WTC11 (cell line): ENCODE measurements at regions not wholly inside any gene's neighbourhood (a gene's known extent, or its start where the extent isn't known, plus 50 kb on each side); places are given as distances from the start of the nearest gene placed in this dataset.

ENCODE experiments used
- ATAC-seq: fragments of 200-7000 bp; cut with Tn5 transposase; 2 replicates; pipeline ENCODE4 v1.10.0; 2021; ENCODE audit warnings: mild to moderate bottlenecking, moderate library complexity
- CTCF ChIA-PET: fragments of 300-600 bp; sonication (Branson Sonifier 250); formaldehyde crosslinking; loops from one replicate; lab custom pipeline; 2021; ENCODE audit warnings: antibody characterized with exemption; lab: Charles Lee
- POLR2A ChIA-PET: fragments of 350-600 bp; sonication (Branson Sonifier 250); formaldehyde crosslinking; loops from one replicate; lab custom pipeline; 2021; ENCODE audit warnings: antibody characterized with exemption; lab: Charles Lee
- DNase-seq: peaks from one replicate; pipeline ENCODE4 v3.0.0; 2021; ENCODE audit warnings: low spot score
- H3K27ac Mint-ChIP-seq: 2 replicates; pipeline ENCODE4 v1.8.0; 2021; ENCODE audit warnings: mixed read lengths
- H3K27me3 Mint-ChIP-seq: 2 replicates; pipeline ENCODE4 v1.8.0; 2021; ENCODE audit warnings: low read depth, mild to moderate bottlenecking, moderate library complexity, mixed read lengths
- H3K36me3 Mint-ChIP-seq: 2 replicates; pipeline ENCODE4 v1.8.0; 2021; ENCODE audit warnings: mixed read lengths
- H3K4me1 Mint-ChIP-seq: 2 replicates; pipeline ENCODE4 v1.8.0; 2022; ENCODE audit warnings: mixed read lengths
- H3K4me3 Mint-ChIP-seq: 2 replicates; pipeline ENCODE4 v1.8.0; 2021; ENCODE audit warnings: mild to moderate bottlenecking, moderate library complexity, mixed read lengths
- H3K9me3 Mint-ChIP-seq: 2 replicates; pipeline ENCODE4 v1.8.0; 2021; ENCODE audit warnings: mixed read lengths
- AFF4 ChIP-seq: sonication (generic); formaldehyde crosslinking; IDR thresholded peaks from 2 replicates; pipeline ENCODE4 v1.8.1; 2023; ENCODE audit warnings: mild to moderate bottlenecking, missing genetic modification reagents, borderline replicate concordance
- ATF1 ChIP-seq: sonication (generic); formaldehyde crosslinking; IDR thresholded peaks from 2 replicates; pipeline ENCODE4 v1.8.1; 2023; ENCODE audit warnings: mild to moderate bottlenecking, moderate library complexity, missing genetic modification reagents
- ATF3 ChIP-seq: sonication (generic); formaldehyde crosslinking; conservative IDR thresholded peaks from 2 replicates; pipeline ENCODE4 v1.8.1; 2022; ENCODE audit warnings: mild to moderate bottlenecking, missing genetic modification reagents
- ELF4 ChIP-seq: sonication (generic); formaldehyde crosslinking; IDR thresholded peaks from 2 replicates; pipeline ENCODE4 v1.8.1; 2022; ENCODE audit warnings: low read depth, mild to moderate bottlenecking, moderate library complexity, missing genetic modification reagents
- ETV6 ChIP-seq: sonication (generic); formaldehyde crosslinking; IDR thresholded peaks from 2 replicates; pipeline ENCODE4 v1.8.1; 2022; ENCODE audit warnings: mild to moderate bottlenecking, missing genetic modification reagents
- GABPB1 ChIP-seq: sonication (generic); formaldehyde crosslinking; IDR thresholded peaks from 2 replicates; pipeline ENCODE4 v1.8.1; 2023; ENCODE audit warnings: mild to moderate bottlenecking, missing genetic modification reagents
- GTF2I ChIP-seq: fragments of 250-450 bp; sonication (Bioruptor Pico); conservative IDR thresholded peaks from 2 replicates; pipeline ENCODE4 v1.4.0; 2021; ENCODE audit warnings: mild to moderate bottlenecking
- HMGXB4 ChIP-seq: sonication (generic); formaldehyde crosslinking; IDR thresholded peaks from 2 replicates; pipeline ENCODE4 v1.8.1; 2023; ENCODE audit warnings: mild to moderate bottlenecking, moderate library complexity, missing genetic modification reagents
- IRF1 ChIP-seq: sonication (generic); formaldehyde crosslinking; IDR thresholded peaks from 2 replicates; pipeline ENCODE4 v1.8.0; 2023; ENCODE audit warnings: missing genetic modification reagents
- JUN ChIP-seq: sonication (generic); formaldehyde crosslinking; IDR thresholded peaks from 2 replicates; pipeline ENCODE4 v1.8.0; 2023; ENCODE audit warnings: mild to moderate bottlenecking, missing genetic modification reagents
- NR1H2 ChIP-seq: sonication (generic); formaldehyde crosslinking; IDR thresholded peaks from 2 replicates; pipeline ENCODE4 v1.9.0; 2021; ENCODE audit warnings: mild to moderate bottlenecking, moderate library complexity, missing genetic modification reagents
- NR3C1 ChIP-seq: sonication (generic); formaldehyde crosslinking; conservative IDR thresholded peaks from 2 replicates; pipeline ENCODE4 v1.8.1; 2023; ENCODE audit warnings: low read depth, mild to moderate bottlenecking, missing genetic modification reagents
- SMAD4 ChIP-seq: sonication (generic); formaldehyde crosslinking; IDR thresholded peaks from 2 replicates; pipeline ENCODE4 v1.8.0; 2022; ENCODE audit warnings: mild to moderate bottlenecking, missing genetic modification reagents
- SP1 ChIP-seq: sonication (generic); formaldehyde crosslinking; conservative IDR thresholded peaks from 2 replicates; pipeline ENCODE4 v1.8.1; 2022; ENCODE audit warnings: missing genetic modification reagents
- ZBTB43 ChIP-seq: sonication (generic); formaldehyde crosslinking; IDR thresholded peaks from 2 replicates; pipeline ENCODE4 v1.8.1; 2023; ENCODE audit warnings: mild to moderate bottlenecking, missing genetic modification reagents
- ZNF138 ChIP-seq: sonication (generic); formaldehyde crosslinking; conservative IDR thresholded peaks from 2 replicates; pipeline ENCODE4 v1.8.1; 2022; ENCODE audit warnings: mild to moderate bottlenecking, moderate library complexity, missing genetic modification reagents
- ZNF219 ChIP-seq: sonication (generic); formaldehyde crosslinking; IDR thresholded peaks from 2 replicates; pipeline ENCODE4 v1.8.0; 2023; ENCODE audit warnings: missing genetic modification reagents, mild to moderate bottlenecking, borderline replicate concordance
- ZNF263 ChIP-seq: sonication (generic); formaldehyde crosslinking; IDR thresholded peaks from 2 replicates; pipeline ENCODE4 v1.8.1; 2022; ENCODE audit warnings: low read depth, mild to moderate bottlenecking, moderate library complexity, missing genetic modification reagents
- ZNF396 ChIP-seq: fragments of 250-450 bp; sonication (Bioruptor Pico); IDR thresholded peaks from 2 replicates; pipeline ENCODE4 v1.8.0; 2021; ENCODE audit warnings: mild to moderate bottlenecking, moderate library complexity, borderline replicate concordance
- ZNF512 ChIP-seq: sonication (generic); formaldehyde crosslinking; IDR thresholded peaks from 2 replicates; pipeline ENCODE4 v1.8.1; 2022; ENCODE audit warnings: missing genetic modification reagents, borderline replicate concordance

- no peak for TF ChIP-seq ZBTB43 (CRISPR knock-in tag)
- TF ChIP-seq NR3C1 (CRISPR knock-in tag), result no peak
- TF ChIP-seq ZNF138 (CRISPR knock-in tag), result no peak
- no peak for TF ChIP-seq AFF4 (CRISPR knock-in tag)
- TF ChIP-seq ZNF263 (CRISPR knock-in tag), result no peak
These were observed 118.5 kb upstream of the FRMD6 start (continued) for GRCh38 chr14:51533160-51533559.

GRCh38 chr14:51533872-51534553 is 117.7 kb upstream of the FRMD6 start:
- Mint-ChIP-seq H3K4me3 (no peak overlapping the region), H3K4me1 (peaks cover 3% of the 10 kb centered on the region; the same call in 1 of the 2 replicates), H3K36me3 (no peaks in the 10 kb centered on the region), H3K27ac (no peak overlapping the region), H3K27me3 (no peaks in the 10 kb centered on the region), H3K9me3 (peaks cover 12% of the 10 kb centered on the region)
- CTCF ChIA-PET, result no interaction called here
- ATAC-seq (no peak), DNase-seq (no peak)
- TF ChIP-seq ATF1, result no peak
- TF ChIP-seq SP1 (CRISPR knock-in tag), result no peak
- TF ChIP-seq ATF3 (CRISPR knock-in tag), result no peak
- TF ChIP-seq IRF1 (CRISPR knock-in tag), result no peak
- TF ChIP-seq ZNF396 (CRISPR knock-in tag), result no peak
- no peak for TF ChIP-seq SMAD4 (CRISPR knock-in tag)
- TF ChIP-seq GTF2I (CRISPR knock-in tag), result no peak
- TF ChIP-seq ZNF512, result no peak
- TF ChIP-seq ZNF219 (CRISPR knock-in tag), result no peak
- no peak for TF ChIP-seq GABPB1
- no peak for TF ChIP-seq ETV6 (CRISPR knock-in tag)
- TF ChIP-seq NR1H2, result no peak
- TF ChIP-seq HMGXB4, result no peak
- TF ChIP-seq JUN, result no peak
- TF ChIP-seq ELF4 (CRISPR knock-in tag), result no peak
- POLR2A ChIA-PET, result no interaction called here
